ENCODE measurements at regions not wholly inside any gene's neighbourhood (a gene's known extent, or its start where the extent isn't known, plus 50 kb on each side); places are given as distances from the start of the nearest gene placed in this dataset.

GRCh38 chr10:78899098-78899754 lies 169.5 kb upstream of the ZMIZ1 start:
- TF ChIP-seq CTCF (IDR thresholded peaks at IDR 0.05; ENCODE audit: low read depth, low read length, missing control alignments): no peak
- in situ Hi-C loops (cut with HindIII; ENCODE audit: low sequenced_read_pairs): no loop called here

DNA sequence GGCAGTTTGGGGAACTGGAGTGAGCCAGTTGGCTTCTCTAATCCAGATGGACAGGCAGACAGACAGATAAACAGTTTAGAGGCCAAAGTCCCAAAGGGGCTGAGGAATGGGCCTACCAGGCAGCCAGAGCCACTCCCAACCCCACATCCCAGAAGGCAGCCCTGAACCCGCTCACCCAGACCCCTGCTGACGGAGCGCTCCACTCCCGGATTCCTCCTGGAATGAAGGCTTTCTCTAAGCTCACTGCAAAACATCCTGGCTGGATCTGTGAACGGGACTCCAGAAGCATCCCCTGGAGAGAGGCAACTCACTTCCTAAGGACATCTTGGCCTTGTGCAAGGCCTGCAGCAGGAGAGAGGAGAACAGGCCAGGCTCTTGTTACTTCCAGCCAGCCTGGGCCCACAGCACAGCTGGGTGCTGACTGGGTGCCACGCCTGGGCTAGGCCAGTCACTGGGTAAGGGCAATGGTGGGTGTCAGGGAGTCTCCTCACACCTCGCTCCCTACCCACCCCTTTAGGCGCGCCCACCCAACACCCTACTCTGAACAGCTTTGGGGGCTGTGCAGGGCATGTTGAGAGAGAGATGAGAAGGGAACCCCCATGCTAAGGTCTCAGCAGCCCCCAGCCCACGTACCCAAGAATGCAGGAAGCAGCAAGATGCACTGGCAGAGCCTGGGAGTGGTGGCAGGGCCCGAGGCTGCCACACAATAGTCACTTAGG lies 168.6 kb upstream of the ZMIZ1 start:
- in situ Hi-C loops (cut with HindIII; ENCODE audit: low sequenced_read_pairs): no loop called here
- no peak for TF ChIP-seq CTCF (IDR thresholded peaks at IDR 0.05; ENCODE audit: low read depth, low read length, missing control alignments)
- no peak overlapping the region for H3K4me3 ChIP-seq (ENCODE audit: low read depth, low read length)
- no peak for DNase-seq (ENCODE audit: low read depth)

More at GRCh38 chr10:78899098-78899754, 169.5 kb upstream of the ZMIZ1 start:
- DNase-seq (ENCODE audit: low read depth): no peak
- no peak overlapping the region for H3K4me3 ChIP-seq (ENCODE audit: low read depth, low read length)

GRCh38 chr10:78900715-78901430 lies 167.9 kb upstream of the ZMIZ1 start:
- no peak for TF ChIP-seq CTCF (IDR thresholded peaks at IDR 0.05; ENCODE audit: low read depth, low read length, missing control alignments)
- no peak for DNase-seq (ENCODE audit: low read depth)
- no peak overlapping the region for H3K4me3 ChIP-seq (ENCODE audit: low read depth, low read length)
- in situ Hi-C loops (cut with HindIII; ENCODE audit: low sequenced_read_pairs): no loop called here

DNA sequence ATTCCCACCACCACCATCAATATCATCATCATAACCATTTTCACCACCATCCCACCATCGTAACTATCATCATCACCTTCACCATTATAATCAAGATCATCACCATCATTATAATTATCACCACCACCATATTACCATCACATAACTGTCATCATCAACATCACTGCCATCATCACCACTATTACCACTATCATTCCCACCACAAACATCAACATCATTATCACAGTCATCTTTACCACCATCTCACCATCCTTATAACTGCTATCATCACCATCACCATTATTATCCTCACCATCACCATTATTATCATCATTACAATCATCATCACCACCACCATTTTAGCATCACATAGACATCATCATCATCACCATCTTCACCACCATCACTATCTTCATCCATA lies 167.1 kb upstream of the ZMIZ1 start:
- no peak for TF ChIP-seq CTCF (IDR thresholded peaks at IDR 0.05; ENCODE audit: low read depth, low read length, missing control alignments)
- H3K4me3 ChIP-seq (ENCODE audit: low read depth, low read length): no peak overlapping the region
- in situ Hi-C loops (cut with HindIII; ENCODE audit: low sequenced_read_pairs): no loop called here
- DNase-seq (ENCODE audit: low read depth): no peak

DNA sequence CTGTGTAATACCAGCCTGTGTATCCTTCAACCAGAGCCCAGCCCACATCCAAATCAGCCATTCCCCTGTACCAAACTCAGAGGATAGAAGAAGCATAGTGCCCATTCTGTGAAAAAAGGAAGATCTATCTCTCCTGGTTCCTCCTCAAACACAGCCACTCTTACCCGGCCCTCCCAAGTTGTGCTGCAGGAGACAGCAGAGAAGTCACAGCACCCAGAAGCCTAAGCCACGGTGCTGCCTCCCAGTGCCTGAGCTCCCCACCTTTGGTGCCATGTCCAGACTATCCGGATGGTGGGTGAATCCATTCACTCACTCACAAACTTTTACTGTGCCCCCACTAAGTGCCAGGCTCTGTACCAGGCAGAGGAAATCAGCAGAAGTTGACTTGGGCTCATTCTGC lies 166.0 kb upstream of the ZMIZ1 start:
- no peak for DNase-seq (ENCODE audit: low read depth)
- TF ChIP-seq CTCF (IDR thresholded peaks at IDR 0.05; ENCODE audit: low read depth, low read length, missing control alignments): no peak
- in situ Hi-C loops (cut with HindIII; ENCODE audit: low sequenced_read_pairs): no loop called here
- H3K4me3 ChIP-seq (ENCODE audit: low read depth, low read length): no peak overlapping the region

DNA sequence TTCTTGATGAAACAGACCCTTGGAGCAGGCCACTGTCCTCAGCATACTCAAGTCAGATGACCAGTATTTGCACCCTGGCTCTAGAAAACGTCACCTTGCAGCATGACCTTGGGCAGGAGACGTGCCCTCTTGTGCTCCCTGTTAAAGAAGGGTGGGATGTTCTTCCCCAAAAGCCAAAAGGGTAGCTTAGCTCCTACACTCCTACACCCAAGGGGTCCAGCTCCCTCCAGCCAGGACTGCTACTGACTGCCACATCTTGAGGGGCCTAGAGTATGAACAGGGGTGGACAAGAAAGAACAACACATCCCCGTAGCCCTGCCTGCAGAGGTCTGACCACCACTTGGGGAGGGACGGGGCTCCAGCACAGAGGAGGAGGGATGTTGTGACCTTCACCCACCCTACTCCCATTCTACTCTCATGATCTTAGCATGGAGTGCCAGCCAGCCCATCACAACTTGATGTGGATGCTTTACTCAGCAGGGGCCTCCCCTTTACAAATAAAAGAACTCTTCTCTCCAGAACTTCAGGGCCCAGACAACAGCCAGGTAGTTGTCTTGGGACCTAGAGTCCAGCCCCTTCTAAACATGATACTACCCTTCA lies 165.3 kb upstream of the ZMIZ1 start:
- no peak for DNase-seq (ENCODE audit: low read depth)
- in situ Hi-C loops (cut with HindIII; ENCODE audit: low sequenced_read_pairs): no loop called here
- no peak for TF ChIP-seq CTCF (IDR thresholded peaks at IDR 0.05; ENCODE audit: low read depth, low read length, missing control alignments)
- no peak overlapping the region for H3K4me3 ChIP-seq (ENCODE audit: low read depth, low read length)
